ENCODE measurements at regions not wholly inside any gene's neighbourhood (a gene's known extent, or its start where the extent isn't known, plus 50 kb on each side); places are given as distances from the start of the nearest gene placed in this dataset.
"Not testable (repeated sequence)": the region's sequence is repeated elsewhere in the genome, so short reads cannot be mapped to it uniquely, and the experiment has no call there.

DNA sequence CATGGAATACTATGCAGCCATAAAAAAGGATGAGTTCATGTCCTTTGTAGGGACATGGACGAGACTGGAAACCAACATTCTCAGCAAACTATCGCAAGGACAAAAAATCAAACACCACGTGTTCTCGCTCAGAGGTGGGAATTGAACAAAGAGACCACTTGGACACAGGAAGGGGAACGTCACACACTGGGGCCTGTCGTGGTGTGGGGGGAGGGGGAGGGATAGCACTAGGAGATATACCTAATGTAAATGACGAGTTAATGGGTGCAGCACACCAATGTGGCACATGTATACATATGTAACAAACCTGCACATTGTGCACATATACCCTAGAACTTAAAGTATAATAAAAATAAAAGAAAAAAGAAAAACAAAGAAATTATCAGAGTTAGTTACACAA lies 478.4 kb downstream of the GOLGA6L6 start:
- DNase-seq = not testable (repeated sequence)

DNA sequence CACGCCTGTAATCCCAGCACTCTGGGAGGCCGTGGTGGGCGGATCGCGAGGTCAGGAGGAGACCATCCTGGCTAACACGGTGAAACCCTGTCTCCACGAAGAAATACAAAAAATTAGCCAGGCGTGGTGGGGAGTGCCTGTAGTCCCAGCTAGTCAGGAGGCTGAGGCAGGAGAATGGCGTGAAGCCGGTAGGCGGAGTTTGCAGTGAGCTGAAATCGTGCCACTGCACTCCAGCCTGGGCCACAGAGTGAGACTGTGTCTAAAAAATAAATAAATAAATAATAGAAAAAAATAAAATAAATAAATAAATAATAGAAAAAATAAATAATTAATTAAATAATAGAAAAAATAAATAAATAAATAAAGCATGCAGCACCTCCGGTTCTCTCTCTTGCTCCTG lies 480.8 kb downstream of the GOLGA6L6 start:
- not testable (repeated sequence) for DNase-seq

DNA sequence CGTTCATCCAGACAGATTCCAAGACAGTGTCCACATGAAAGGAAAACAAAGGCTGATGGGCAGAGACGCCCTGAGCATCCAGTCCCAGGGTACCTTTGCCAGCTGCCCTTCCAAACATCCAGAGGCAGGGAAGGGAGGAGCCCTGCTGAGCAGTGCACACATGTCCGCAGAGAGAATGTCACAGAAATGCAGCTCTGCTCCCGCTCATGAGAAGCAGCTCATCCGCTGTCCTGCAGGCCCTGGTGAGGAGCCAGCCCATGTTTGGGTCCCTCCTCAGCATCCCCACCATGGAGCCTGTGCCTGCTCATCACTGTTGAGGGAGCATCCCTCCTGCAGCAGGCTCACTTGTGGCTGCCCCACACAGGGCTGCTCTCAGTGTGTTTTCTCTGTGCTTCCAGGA lies 484.7 kb downstream of the GOLGA6L6 start:
- DNase-seq = not testable (repeated sequence)

DNA sequence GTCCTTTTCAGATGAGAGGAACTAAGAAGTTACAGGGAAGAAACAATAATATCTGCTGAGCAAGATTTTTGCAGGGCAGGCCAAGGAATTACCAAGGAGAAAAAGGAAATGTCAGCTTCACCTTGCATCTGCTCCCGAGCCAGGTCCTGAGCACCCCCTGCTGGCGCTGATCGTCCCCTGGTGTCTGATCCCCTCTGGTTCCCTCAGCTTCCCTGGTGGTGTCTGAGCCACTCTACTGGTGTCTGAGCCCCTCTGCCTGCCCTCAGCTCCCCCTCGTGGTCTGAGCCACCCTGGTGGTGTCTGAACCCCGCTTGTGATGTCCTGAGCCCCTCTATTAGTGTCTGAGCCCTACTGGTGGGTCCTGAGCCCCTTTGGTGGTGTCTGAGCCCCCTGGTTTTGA lies 485.7 kb downstream of the GOLGA6L6 start:
- DNase-seq = not testable (repeated sequence)

DNA sequence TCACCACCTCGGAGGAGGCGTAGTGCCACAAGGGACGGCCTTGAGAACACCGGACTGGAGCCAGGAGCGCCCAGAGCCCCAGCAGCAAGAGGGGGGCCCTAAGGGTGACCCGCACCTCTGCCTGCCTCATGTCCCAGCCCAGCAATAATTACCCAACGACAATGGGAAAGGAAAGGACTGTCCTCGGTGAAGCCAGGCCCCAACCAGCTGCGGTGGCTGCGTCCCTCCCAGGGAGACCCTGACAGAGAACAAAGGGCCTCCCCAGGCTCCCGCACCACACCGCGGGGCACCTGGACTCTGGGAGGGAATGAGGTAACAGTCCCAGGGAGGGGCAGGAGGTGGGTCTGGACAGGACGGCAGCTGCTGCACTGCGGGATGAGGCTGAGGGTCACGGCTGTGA lies 493.4 kb downstream of the GOLGA6L6 start:
- not testable (repeated sequence) for DNase-seq

DNA sequence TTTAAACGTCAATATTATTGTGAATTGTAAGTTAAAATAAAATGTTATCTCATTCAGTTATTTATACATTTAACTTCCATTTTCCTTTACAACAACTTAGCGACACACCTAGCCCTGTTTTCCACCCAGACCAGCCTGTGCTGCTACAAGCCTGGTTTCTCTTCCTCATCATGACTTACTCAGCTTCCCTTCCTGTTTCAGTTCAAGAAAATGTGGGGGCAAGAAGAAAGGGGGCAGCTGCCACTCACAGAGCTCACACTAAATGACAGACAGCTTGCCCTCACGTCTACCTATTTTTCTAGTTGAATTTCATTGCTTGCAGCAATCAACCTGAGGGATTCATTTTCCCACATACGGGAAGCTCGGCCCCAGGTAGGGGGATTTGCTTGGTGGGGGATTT lies 496.4 kb downstream of the GOLGA6L6 start:
- not testable (repeated sequence) for DNase-seq

DNA sequence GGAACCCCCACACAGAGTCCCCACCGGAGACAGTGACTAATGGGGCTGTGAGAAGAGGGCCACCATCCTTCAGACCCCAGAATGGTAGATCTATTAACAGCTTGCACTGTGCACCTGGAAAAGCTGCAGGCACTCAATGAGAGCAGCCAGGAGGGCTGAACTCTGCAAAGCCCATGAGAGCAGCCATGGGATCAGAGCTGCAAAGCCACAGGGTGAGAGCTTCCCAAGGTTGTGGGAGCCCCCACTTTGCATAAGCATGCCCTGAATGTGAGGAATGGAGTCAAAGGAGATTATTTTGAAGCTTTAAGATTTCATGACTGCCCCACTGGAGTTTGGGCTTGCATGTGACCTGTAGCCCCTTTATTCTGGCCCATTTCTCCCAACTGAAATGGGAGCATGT lies 500.9 kb downstream of the GOLGA6L6 start:
- DNase-seq = not testable (repeated sequence)

DNA sequence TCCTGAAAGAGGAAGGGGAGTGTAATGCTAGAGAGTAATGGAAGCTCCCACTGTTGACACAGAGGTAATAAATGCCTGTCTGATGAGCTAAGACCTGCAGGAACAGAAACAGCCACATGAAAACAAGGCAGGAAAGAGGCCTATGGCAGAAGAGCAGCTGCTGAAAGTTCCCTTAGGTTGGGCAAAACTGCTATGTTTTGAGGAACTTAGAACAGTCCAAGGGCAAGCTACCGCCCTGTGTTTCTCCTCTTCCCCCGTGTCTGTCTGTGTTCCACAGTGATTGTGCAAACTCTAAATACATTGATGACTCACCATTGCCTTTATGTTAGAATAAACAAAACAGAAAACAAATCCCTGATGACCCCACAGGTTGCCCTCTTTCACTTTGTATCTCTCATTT lies 516.6 kb downstream of the GOLGA6L6 start:
- DNase-seq = not testable (repeated sequence)

DNA sequence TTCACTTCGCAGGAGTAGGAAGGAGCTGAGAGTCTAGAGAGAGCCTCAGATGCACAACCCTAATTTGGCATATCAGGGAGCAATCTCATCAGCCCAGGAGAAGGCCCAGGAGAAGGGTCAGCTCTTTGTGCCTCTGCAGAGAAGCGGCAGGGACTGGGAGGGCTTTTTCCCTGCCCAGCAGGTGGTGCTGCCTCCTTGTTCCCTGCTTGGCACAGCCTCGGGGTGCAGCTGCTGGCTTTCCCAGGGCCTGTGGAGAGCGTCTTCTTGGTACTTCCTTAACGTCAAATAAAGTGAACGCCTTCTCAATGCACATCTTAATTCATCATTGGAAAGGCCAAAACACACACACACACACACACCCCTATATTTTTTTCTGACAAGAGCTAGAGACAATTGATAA lies 519.3 kb downstream of the GOLGA6L6 start:
- not testable (repeated sequence) for DNase-seq

DNA sequence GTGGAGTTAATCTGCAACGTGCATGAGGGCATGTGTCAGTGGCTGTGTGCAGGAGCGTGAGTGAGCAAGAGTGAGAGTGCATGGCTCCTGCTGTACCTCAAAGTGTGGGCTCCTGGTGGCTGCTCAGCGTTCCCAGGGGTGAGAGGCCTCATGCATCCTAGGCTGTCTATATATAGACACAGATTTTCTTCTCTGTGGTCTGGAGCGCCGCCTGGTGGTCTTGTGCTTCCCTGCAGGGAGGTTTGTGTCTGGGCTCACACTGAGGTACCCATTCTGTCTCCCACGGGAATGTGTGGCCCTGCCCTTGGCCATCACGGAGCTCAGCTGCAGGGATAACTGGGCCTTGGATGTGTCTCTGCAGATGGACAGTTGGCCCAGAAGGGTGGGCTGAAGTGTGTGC lies 520.2 kb downstream of the GOLGA6L6 start:
- not testable (repeated sequence) for DNase-seq

DNA sequence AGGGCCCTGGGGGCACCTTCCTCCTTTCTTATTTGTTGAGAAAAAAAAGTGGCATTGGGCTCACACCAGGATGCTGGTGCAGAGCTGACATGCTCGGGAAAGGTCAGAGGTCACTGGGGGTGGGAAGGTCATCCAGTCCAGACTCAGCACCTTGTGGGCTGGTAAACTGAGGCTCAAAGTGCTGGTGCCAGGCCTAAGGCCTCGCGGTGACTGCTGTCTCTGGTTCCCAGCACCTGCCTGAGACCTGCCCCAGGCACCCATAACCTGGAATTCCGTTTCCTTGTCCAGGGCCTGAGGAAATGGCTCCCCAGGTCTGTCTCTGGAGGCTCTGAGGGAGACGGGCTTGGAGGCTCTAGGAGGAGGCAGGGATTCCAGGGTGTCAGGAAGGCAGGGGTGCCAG lies 521.0 kb downstream of the GOLGA6L6 start:
- not testable (repeated sequence) for DNase-seq

DNA sequence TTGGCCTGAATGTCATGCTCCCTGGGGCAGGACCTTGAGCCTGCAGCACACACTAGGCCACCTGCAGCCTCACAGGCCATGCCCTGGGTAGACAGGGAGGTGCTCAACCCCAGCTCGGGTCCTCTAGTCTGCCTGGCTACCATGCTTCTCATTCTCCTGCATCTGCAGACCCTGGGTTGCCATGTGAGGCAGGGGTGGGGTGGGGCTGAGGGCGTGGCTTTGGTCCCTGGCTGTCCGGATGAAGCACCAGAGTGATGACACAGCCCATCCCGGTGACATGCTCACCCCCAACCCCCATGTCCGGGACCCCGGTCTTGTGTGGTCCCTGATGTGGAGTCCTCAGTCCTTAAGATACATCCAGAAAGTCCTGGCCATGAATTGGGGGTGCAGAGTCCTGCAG lies 521.8 kb downstream of the GOLGA6L6 start:
- not testable (repeated sequence) for DNase-seq

DNA sequence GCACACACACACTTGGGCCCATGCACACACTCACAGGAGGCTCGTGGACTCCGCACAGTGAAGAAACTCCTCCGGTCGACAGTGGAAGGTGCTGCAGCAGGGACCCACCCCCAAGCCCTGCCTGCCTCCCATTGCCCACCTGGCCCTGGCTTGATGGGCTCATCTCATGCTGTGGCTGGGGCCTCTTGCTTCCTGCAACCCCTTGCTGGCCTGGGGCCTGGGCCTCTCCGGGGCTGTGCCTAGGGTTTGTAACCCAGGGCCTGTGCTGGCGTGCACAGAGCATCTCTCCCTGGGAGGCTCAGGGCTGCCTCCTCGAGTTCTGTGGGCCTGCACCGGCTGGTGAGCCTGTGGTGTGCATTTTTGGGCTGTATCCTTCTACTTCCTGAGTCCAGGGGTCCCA lies 524.0 kb downstream of the GOLGA6L6 start:
- not testable (repeated sequence) for DNase-seq

DNA sequence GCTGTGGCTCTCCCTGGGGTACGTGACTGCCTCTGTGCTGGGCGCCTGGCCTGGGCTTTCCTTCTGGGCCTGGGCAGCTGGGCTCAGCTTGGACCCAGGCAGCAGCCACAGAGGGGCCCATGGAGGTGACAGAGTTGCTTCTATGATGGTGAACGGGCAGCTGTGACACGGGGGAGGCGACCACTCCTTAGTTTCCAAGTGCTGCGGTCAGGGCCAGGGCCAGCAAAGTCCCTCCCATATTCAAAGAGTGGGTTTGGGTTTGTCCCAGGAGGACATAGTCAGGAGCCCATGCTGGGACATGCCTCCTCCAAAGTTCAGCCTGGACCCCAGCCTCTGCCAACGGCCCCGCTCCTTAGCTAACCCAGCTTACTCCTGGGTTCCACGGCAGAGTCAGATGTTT lies 524.7 kb downstream of the GOLGA6L6 start:
- DNase-seq = not testable (repeated sequence)

DNA sequence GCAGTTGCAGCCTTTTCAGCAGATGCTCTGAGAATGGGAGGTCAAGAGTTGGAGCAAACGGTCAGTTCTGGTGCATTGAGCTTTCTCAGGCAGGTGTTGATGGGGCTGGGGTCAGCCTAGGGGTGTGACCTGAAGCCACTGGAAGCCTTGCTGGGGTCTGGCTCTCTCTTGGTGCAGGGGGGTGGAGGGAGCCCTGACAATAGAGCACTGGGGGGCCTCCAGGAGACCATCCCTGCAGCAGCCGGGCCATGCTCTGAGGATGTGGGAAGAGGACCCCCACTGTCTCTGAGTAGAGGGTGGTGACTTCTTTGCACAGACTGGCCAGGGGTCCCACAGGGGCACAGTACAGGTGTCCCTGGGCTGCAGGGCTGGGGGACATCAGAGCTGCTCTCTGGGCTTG lies 528.8 kb downstream of the GOLGA6L6 start:
- DNase-seq = not testable (repeated sequence)

DNA sequence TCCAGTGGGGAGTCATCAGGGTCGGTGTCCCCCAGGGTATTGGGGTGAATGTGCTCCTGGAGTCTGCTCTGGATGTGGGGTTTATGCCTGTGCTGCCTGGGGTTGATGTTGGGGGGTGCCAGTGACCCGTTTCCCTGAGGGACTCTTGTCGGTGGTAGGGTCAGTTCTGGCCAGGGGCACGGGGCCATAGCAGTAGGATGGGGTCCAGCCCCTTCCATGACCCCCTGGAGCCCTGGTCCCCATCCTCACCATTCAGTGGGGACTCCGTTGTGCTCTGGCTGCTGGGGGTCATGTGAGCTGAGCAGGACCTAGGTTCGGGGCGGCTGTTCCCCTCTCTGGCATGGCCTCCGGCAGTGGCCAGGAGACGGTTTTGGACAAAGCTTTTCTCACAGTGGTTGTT lies 530.8 kb downstream of the GOLGA6L6 start:
- not testable (repeated sequence) for DNase-seq

DNA sequence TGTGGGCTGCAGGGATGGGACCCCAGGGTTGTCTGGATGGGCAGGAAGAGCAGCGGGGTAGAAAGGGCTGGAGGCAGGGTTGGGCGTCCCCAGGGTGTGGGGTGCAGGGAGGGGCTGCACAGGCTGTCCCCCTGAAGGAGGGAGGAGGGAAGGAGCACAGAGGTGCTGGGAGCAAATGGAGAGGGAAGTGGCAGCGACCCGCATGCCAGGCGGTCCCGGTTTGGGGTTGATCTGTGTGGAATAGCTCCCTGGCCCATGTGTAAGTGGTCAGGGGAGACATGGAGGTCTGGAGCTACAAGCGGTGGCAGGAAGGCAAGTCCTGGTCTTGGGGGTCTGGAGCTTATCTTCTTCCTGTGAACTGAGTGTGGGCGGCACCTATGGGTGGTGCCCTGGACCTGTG lies 532.0 kb downstream of the GOLGA6L6 start:
- DNase-seq = not testable (repeated sequence)

DNA sequence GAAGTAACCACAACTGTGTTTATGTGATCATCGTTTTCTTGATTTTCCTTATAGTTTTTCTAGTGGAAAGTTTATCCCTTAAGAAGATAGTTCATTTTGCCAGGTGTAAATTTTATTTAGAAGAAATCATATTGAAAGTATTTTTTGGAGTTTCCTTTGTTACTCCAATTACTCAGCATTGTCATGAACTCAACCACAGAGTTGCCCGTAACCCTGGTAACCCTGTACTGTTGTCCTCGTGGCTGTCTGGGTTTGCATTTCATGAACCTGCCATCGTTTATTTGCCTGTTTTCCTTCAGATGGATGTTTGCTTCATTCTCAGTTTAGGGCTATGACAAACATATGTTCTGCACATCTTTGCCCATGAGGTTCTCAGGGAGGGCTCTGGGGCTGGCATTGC lies 534.3 kb downstream of the GOLGA6L6 start:
- DNase-seq = not testable (repeated sequence)

DNA sequence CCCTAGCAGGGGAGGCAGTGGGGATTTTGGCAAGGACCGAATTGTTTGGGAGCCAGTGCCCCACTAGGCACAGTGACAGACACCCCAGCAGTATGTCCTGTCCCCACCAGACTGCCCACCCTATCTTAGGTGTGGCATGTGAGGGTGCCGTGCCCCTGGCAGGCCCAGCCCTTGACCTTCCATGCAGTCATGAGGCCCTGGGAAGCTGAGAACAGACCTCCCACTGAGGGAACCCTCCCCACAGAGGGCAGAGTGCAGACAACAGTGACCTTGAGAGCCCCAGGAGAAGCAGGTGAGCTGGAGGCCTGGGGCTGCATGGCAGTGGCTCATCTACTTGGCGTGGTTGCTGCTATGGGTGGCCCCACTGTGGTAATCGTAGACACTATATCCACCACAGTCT lies 538.1 kb downstream of the GOLGA6L6 start:
- DNase-seq = not testable (repeated sequence)

DNA sequence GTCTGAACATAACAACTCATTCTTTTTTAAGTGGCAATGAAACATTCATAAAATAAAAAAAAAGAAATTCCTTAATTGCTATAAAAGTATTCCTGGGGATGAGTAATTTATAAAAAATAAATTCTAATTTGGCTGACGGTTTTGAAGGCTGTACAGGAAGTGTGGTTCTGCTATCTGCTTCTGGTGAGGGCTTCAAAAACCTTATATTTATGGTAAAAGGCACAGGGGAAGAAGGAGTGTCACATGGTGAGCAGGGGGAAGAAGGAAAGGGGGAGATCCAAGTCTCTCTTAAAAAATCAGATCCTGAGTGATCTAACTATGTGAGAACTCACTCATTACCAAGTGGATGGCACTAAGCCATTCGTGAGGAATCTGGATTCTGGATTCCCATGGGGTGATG lies 539.0 kb downstream of the GOLGA6L6 start:
- DNase-seq = not testable (repeated sequence)

DNA sequence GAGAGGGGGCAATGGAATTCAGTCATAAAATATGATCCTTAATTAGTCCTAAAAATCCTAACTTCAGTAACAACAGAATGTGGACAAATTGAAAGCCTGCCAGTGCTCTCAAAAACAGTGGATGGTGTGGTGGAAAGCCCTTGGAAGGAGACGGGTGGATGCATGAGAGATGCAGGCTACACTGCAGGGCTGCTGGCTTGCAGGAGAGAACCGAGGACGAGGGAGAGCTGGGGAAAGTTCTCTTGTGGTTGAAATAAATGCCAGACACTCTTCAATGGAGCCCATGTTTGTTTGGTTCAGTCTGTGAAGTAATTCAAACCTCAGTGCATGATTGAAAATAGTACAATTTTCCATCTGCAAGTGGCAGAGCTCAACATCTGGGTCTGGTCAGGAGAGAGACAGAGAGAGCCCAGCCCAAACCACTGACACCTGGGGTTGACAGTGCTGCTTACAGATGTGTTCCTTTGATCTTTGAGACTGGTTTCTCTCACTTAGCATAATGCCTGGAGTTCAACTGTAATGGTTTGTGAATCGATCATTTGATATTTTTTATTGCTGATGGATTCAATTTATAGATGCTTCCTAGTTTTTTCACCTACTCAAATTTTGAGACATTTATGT lies 544.9 kb downstream of the GOLGA6L6 start:
- DNase-seq = not testable (repeated sequence)

DNA sequence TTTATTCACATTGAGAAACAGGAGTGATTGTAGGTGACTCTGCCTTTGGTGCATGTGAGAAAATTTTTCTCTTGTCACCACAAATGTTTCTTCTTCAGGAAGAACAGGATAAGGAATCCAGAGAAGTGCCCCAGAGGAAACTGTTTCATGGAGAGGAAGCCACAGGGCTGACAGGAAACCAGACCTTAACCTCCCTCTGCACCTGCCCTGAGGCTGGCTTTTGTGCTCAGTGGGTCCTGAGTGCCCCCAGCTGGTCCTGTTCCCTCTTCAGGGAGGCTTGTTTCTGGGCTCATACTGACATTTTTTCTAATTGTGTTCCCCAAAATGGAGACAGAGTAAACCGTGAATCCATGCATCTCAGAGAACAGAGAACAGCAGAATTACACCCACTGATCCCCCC lies 546.3 kb downstream of the GOLGA6L6 start:
- DNase-seq = not testable (repeated sequence)

DNA sequence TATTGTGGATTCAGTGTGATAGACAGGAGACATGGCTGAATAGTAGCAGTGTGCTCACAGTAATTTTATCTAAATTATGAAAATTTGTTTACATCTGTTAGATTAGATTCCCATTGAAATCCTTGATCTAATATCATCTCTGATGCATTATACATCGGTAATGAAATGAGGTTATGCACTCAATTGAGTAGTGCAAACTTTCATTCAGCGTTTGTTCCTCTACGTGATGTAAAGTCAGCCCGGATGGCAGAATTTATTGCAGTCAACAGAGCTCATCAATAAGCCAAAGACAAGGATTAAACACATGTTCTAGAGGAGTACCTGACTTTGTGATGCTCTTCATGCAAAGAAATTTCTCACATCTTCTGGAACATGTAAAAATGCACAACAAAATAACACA lies 549.2 kb downstream of the GOLGA6L6 start:
- DNase-seq = no peak

DNA sequence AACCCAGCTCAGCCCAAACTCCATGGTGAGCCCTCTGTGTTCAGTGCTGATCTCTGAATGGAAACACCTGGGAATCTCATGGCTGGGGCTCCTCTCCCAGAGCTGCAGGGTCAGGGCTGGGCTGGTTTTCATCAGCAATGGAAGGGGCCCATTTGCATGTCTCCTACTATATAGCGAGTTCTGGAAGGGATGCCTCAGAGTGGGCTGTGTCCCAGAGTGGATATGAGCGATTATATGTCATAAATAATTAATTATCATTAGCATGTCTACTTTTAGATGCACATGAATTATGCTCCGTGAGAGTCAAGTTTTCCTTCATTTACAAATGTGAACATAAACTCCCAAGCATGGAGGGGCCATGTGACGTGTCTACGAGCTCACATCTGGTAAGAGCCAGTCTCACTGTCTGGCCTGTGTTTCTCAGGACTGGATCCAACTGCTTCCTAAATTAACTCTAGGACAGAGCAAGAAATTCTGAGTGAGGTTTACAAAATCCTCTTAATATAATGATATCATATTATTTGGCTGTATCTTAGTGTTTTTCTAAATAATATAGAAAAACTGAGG lies 553.4 kb downstream of the GOLGA6L6 start:
- no peak for DNase-seq
